Caco-2 (cell line): ENCODE measurements at regions not wholly inside any gene's neighbourhood (a gene's known extent, or its start where the extent isn't known, plus 50 kb on each side); places are given as distances from the start of the nearest gene placed in this dataset.
A peak's percentile ranks its signal among the peaks of the same experiment; 100 is the strongest.
"Not testable (repeated sequence)": the region's sequence is repeated elsewhere in the genome, so short reads cannot be mapped to it uniquely, and the experiment has no call there.

Experiments
- BruUV-seq: library from RNA; stranded (reverse); fragments of 400-500 nt; replicated peaks from 2 replicates; lab custom pipeline; 2021; lab: Mats Ljungman, UMichigan
- CTCF ChIA-PET: fragments of 300-600 bp; sonication (Branson Sonifier 250); formaldehyde crosslinking; loops from one replicate; lab custom pipeline; 2022; ENCODE audit warnings: antibody characterized with exemption; lab: Charles Lee
- POLR2A ChIA-PET: fragments of 300-600 bp; sonication (Branson Sonifier 250); formaldehyde crosslinking; loops from one replicate; lab custom pipeline; 2022; ENCODE audit warnings: antibody characterized with exemption; lab: Charles Lee
- DNase-seq, 2 experiments: peaks; one replicate each; pipeline versions ENCODE4 v3.0.0 to v3.0.0-alpha.2; 2020 to 2022
- H3K27me3 ChIP-seq: replicated peaks from 2 replicates; pipeline ENCODE4 v1.6.0; 2011; ENCODE audit warnings: low read length; ENCODE audit not compliant: control insufficient read depth, insufficient read depth
- H3K36me3 ChIP-seq: 2 replicates; pipeline ENCODE4 v1.5.1; 2011; ENCODE audit warnings: low read length; ENCODE audit not compliant: control insufficient read depth, insufficient read depth
- H3K4me1 ChIP-seq: fragments of 250-450 bp; sonication (Bioruptor Pico); 2 replicates; pipeline ENCODE4 v1.5.1; 2020; ENCODE audit warnings: mild to moderate bottlenecking
- H3K4me3 ChIP-seq: 2 replicates; pipeline ENCODE4 v1.5.1; 2011; ENCODE audit warnings: low read depth, mild to moderate bottlenecking, control low read depth, low read length
- H3K9me3 ChIP-seq: fragments of 250-450 bp; sonication (Bioruptor Pico); 2 replicates; pipeline ENCODE4 v1.5.1; 2020; ENCODE audit warnings: mild to moderate bottlenecking, moderate library complexity
- H3K27ac Mint-ChIP-seq: one replicate; pipeline ENCODE4 v1.8.0; 2022; ENCODE audit warnings: mixed read lengths; ENCODE audit not compliant: unreplicated experiment
- H3K27me3 Mint-ChIP-seq: one replicate; pipeline ENCODE4 v1.8.0; 2022; ENCODE audit warnings: mixed read lengths; ENCODE audit not compliant: insufficient read depth, unreplicated experiment
- H3K36me3 Mint-ChIP-seq: one replicate; pipeline ENCODE4 v1.8.0; 2022; ENCODE audit warnings: mild to moderate bottlenecking, mixed read lengths; ENCODE audit not compliant: insufficient read depth, unreplicated experiment
- H3K4me1 Mint-ChIP-seq: one replicate; pipeline ENCODE4 v1.8.0; 2022; ENCODE audit warnings: low read depth, mixed read lengths; ENCODE audit not compliant: unreplicated experiment
- H3K4me3 Mint-ChIP-seq: one replicate; pipeline ENCODE4 v1.8.0; 2022; ENCODE audit warnings: mild to moderate bottlenecking, moderate library complexity, mixed read lengths; ENCODE audit not compliant: unreplicated experiment
- H3K9me3 Mint-ChIP-seq: one replicate; pipeline ENCODE4 v1.8.0; 2022; ENCODE audit warnings: mixed read lengths; ENCODE audit not compliant: unreplicated experiment
- CTCF ChIP-seq, 2 experiments: fragments of 200-600 bp in 1 of 2; IDR thresholded peaks; 1 replicate in 1 of 2; 2 replicates in 1 of 2; pipeline versions ENCODE4 v1.5.1 to v1.8.0; 2011 to 2022; ENCODE audit warnings: antibody characterized with exemption in 1 of 2, control low read depth in 1 of 2, inconsistent platforms in 1 of 2, low read depth in 1 of 2, low read length in 1 of 2, mild to moderate bottlenecking in 1 of 2, moderate library complexity in 1 of 2; ENCODE audit not compliant: insufficient read depth in 1 of 2, severe bottlenecking in 1 of 2, unreplicated experiment in 1 of 2
- intact Hi-C: fragments of 100-400 bp; cut with micrococcal nuclease; formaldehyde crosslinking; loops from one replicate; pipeline ENCODE4 v1.10.0; 2022; ENCODE audit not compliant: unreplicated experiment

DNA sequence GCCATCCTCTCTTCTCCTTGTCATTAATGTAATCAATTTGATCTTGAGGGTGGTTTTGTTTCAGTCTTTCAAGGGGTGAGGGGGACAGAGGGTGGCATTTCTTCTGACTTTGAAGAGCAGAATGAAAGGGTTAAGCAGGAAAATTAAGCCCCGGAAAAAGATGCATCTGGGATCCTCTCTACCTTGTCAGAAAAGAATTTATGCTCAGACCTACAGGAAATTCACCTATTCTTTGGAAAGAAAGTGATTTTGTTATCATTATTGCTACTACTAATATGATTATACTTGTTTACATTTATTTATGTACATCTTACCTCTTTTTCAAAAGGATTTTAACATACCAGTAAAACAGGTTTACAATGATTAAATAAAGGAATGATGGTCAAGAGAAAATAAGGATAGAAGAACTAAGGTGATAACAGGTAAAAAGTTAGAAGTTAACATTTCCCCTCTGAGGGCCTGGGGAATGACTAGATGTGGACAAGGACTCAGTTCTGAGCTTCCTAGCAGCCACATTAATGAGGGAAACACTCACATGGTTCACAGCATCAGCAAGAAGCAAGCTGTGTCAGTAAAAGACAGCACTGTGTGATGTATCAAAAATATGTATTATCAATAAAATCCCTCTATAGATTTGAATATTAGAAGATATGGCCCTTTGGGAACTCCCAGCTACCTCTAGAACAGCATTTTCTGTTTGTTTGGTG lies 151.4 kb downstream of the MYCN start:
- Mint-ChIP-seq H3K9me3 (no peaks in the 10 kb centered on the region), H3K27me3 (no peaks in the 10 kb centered on the region), H3K36me3 (no peaks in the 10 kb centered on the region), H3K27ac (no peak overlapping the region), H3K4me1 (peaks cover 9% of the 10 kb centered on the region), H3K4me3 (no peak overlapping the region)
- DNase-seq = no peak
- peaks cover 30% of the 10 kb centered on the region for H3K4me1 ChIP-seq
- no peak for TF ChIP-seq CTCF (IDR thresholded peaks at IDR 0.05; ENCODE audit: insufficient read depth in 1 of 2, low read depth in 1 of 2, low read length in 1 of 2, severe bottlenecking in 1 of 2, unreplicated experiment in 1 of 2)
- ChIA-PET CTCF (interaction anchor here (0.6 kb wide), 1 partner anchor 47 kb away, joined by 7 read pairs; no protein-coding TSS in a partner anchor), POLR2A (interaction anchor here (0.6 kb wide), 1 partner anchor 12 kb away, joined by 13 read pairs; no protein-coding TSS in a partner anchor)
- H3K9me3 ChIP-seq = no peaks in the 10 kb centered on the region
- H3K36me3 ChIP-seq = no peaks in the 10 kb centered on the region
- no peak overlapping the region for H3K4me3 ChIP-seq
- no TSS peak for BruUV-seq
- H3K27me3 ChIP-seq = no peaks in the 10 kb centered on the region
- intact Hi-C loops = loop anchor here (10.0 kb wide), 1 partner anchor 413 kb away; no protein-coding TSS in a partner anchor

GRCh38 chr2:16090650-16091575 lies 150.6 kb downstream of the MYCN start:
- Histone ChIP-seq H3K9me3 (no peaks in the 10 kb centered on the region), H3K36me3 (no peaks in the 10 kb centered on the region), H3K27me3 (no peaks in the 10 kb centered on the region), H3K4me3 (no peak overlapping the region), H3K4me1 (peaks cover 22% of the 10 kb centered on the region)
- Mint-ChIP-seq H3K36me3 (no peaks in the 10 kb centered on the region), H3K4me3 (no peak overlapping the region), H3K27me3 (no peaks in the 10 kb centered on the region), H3K4me1 (peaks cover 9% of the 10 kb centered on the region), H3K27ac (peak overlapping the region; percentile 3), H3K9me3 (no peaks in the 10 kb centered on the region)
- BruUV-seq = no TSS peak
- ChIA-PET CTCF (no interaction called here), POLR2A (no interaction called here)
- intact Hi-C loops = loop anchor here (10.0 kb wide), 1 partner anchor 414 kb away; no protein-coding TSS in a partner anchor
- DNase-seq = no peak
- TF ChIP-seq CTCF (IDR thresholded peaks at IDR 0.05; ENCODE audit: insufficient read depth in 1 of 2, low read depth in 1 of 2, low read length in 1 of 2, severe bottlenecking in 1 of 2, unreplicated experiment in 1 of 2) = no peak

DNA sequence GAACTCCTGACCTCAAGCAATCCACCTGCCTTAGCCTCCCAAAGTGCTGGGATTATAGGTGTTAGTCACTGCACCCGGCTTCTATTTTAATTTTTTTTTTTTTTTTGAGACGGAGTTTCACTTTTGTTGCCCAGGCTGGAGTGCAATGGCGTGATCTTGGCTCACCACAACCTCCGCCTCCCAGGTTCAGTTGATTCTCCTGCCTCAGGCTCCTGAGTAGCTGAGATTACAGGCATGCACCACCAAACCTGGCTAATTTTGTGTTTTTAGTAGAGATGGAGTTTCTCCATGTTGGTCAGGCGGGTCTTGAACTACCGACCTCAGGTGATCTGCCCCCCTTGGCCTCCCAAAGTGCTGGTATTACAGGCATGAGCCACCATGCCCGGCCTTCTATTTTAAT lies 149.1 kb downstream of the MYCN start:
- CTCF ChIA-PET, POLR2A ChIA-PET, intact Hi-C loops: not testable (repeated sequence)

More for the DNA sequence above, 149.1 kb downstream of the MYCN start:
- BruUV-seq, H3K4me3 Mint-ChIP-seq, H3K36me3 Mint-ChIP-seq, H3K27ac Mint-ChIP-seq, H3K36me3 ChIP-seq, H3K27me3 ChIP-seq, H3K4me1 ChIP-seq, DNase-seq, H3K4me1 Mint-ChIP-seq, H3K27me3 Mint-ChIP-seq, H3K9me3 ChIP-seq, H3K9me3 Mint-ChIP-seq, H3K4me3 ChIP-seq: not testable (repeated sequence)
